Fibroblast of lung (primary cell): ENCODE measurements at regions not wholly inside any gene's neighbourhood (a gene's known extent, or its start where the extent isn't known, plus 50 kb on each side); places are given as distances from the start of the nearest gene placed in this dataset.

ENCODE experiments used
- DNase-seq, 2 donors: peaks; one replicate each; pipeline versions ENCODE4 v3.0.0 to v3.0.0-alpha.2; 2010; ENCODE audit warnings: low read depth in 2 of 2
- H2AFZ ChIP-seq: 2 replicates; pipeline ENCODE4 v1.5.1; 2012; ENCODE audit warnings: low read length, control low read depth, inconsistent platforms
- H3K27ac ChIP-seq: 2 replicates; pipeline ENCODE4 v1.5.1; 2011; ENCODE audit warnings: low read length, control low read depth; ENCODE audit not compliant: insufficient read depth
- H3K27me3 ChIP-seq: 2 replicates; pipeline ENCODE4 v1.5.1; 2011; ENCODE audit warnings: mild to moderate bottlenecking, low read length; ENCODE audit not compliant: control insufficient read depth, insufficient read depth
- H3K36me3 ChIP-seq: 2 replicates; pipeline ENCODE4 v1.5.1; 2011; ENCODE audit warnings: low read length; ENCODE audit not compliant: control insufficient read depth, insufficient read depth
- H3K4me1 ChIP-seq: 2 replicates; pipeline ENCODE4 v1.5.1; 2011; ENCODE audit warnings: low read length; ENCODE audit not compliant: control insufficient read depth, insufficient read depth; ENCODE audit errors: extremely low read depth
- H3K4me2 ChIP-seq: 2 replicates; pipeline ENCODE4 v1.5.1; 2011; ENCODE audit warnings: low read length, control low read depth; ENCODE audit not compliant: insufficient read depth; ENCODE audit errors: extremely low read depth
- H3K4me3 ChIP-seq, 4 experiments: fragments of 200-600 bp in 1 of 4; sonication (generic) in 1 of 4; replicated peaks in 1 of 4; 2 replicates each; pipeline ENCODE4 v1.5.1; 2011 to 2016; ENCODE audit warnings: low read length in 4 of 4, low read depth in 3 of 4, mild to moderate bottlenecking in 3 of 4, control low read depth in 2 of 4, inconsistent platforms in 1 of 4, mixed read lengths in 1 of 4; ENCODE audit not compliant: insufficient read depth in 1 of 4; ENCODE audit errors: control extremely low read depth in 1 of 4
- H3K79me2 ChIP-seq: 2 replicates; pipeline ENCODE4 v1.5.1; 2012; ENCODE audit warnings: mild to moderate bottlenecking, low read length, inconsistent platforms; ENCODE audit not compliant: control insufficient read depth, insufficient read depth
- H3K9ac ChIP-seq: 2 replicates; pipeline ENCODE4 v1.5.1; 2011; ENCODE audit warnings: mild to moderate bottlenecking, low read length, control low read depth; ENCODE audit not compliant: insufficient read depth
- H3K9me3 ChIP-seq: 2 replicates; pipeline ENCODE4 v1.5.1; 2012; ENCODE audit warnings: low read depth, low read length; ENCODE audit not compliant: control insufficient read depth, insufficient read depth
- H4K20me1 ChIP-seq: 2 replicates; pipeline ENCODE4 v1.5.1; 2011; ENCODE audit warnings: low read length; ENCODE audit not compliant: control insufficient read depth, insufficient read depth; ENCODE audit errors: extremely low read depth
- EZH2 ChIP-seq: IDR thresholded peaks from 2 replicates; pipeline ENCODE4 v1.5.1; 2012; ENCODE audit warnings: low read length, control low read depth, mild to moderate bottlenecking; ENCODE audit errors: missing control alignments
- TF ChIP-seq, protein P1 (sequence below), 2 donors: IDR thresholded peaks in 1 of 2; conservative IDR thresholded peaks in 1 of 2; 1 replicate in 1 of 2; 2 replicates in 1 of 2; pipeline ENCODE4 v1.5.1; 2011 to 2012; ENCODE audit warnings: low read length in 2 of 2, control low read depth in 1 of 2, inconsistent platforms in 1 of 2, low read depth in 1 of 2, mild to moderate bottlenecking in 1 of 2

DNA sequence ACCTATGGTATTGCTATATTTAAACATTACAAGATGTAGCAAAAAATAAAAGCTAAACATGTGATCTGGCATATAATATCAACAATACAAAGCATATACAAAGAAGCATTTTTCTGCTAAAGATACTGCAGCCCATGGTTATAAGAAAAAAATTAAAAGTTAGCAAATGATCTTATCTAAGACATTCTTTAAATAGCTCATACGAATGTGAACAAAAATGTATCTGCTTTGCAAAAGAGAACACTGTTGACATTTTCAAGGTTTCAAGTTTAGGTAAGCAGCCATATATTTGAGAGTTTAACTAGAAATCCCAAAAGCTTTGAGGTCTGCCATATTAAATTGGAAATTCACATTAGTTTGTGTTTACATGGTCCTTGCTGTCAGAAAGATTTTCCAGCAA, 301.0 kb upstream of the SLC39A10 start:
- no peak overlapping the region for H2AFZ ChIP-seq
- no peaks in the 10 kb centered on the region for H3K79me2 ChIP-seq
- no peaks in the 10 kb centered on the region for H4K20me1 ChIP-seq
- no peak overlapping the region for H3K9ac ChIP-seq
- no peaks in the 10 kb centered on the region for H3K27me3 ChIP-seq
- H3K36me3 ChIP-seq = no peaks in the 10 kb centered on the region
- peak in 1 of 2 donors; percentile 17 for DNase-seq
- no peak overlapping the region for H3K27ac ChIP-seq
- TF ChIP-seq, protein P1, sequence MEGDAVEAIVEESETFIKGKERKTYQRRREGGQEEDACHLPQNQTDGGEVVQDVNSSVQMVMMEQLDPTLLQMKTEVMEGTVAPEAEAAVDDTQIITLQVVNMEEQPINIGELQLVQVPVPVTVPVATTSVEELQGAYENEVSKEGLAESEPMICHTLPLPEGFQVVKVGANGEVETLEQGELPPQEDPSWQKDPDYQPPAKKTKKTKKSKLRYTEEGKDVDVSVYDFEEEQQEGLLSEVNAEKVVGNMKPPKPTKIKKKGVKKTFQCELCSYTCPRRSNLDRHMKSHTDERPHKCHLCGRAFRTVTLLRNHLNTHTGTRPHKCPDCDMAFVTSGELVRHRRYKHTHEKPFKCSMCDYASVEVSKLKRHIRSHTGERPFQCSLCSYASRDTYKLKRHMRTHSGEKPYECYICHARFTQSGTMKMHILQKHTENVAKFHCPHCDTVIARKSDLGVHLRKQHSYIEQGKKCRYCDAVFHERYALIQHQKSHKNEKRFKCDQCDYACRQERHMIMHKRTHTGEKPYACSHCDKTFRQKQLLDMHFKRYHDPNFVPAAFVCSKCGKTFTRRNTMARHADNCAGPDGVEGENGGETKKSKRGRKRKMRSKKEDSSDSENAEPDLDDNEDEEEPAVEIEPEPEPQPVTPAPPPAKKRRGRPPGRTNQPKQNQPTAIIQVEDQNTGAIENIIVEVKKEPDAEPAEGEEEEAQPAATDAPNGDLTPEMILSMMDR (conservative IDR thresholded peaks at IDR 0.05 in 1 of 2, IDR thresholded peaks at IDR 0.05 in 1 of 2; ENCODE audit: low read depth in 1 of 2, low read length in 2 of 2) = no peak
- no peak for TF ChIP-seq EZH2
- no peak overlapping the region for H3K4me2 ChIP-seq
- H3K4me3 ChIP-seq = no peak overlapping the region
- no peaks in the 10 kb centered on the region for H3K9me3 ChIP-seq
- H3K4me1 ChIP-seq = no peaks in the 10 kb centered on the region

DNA sequence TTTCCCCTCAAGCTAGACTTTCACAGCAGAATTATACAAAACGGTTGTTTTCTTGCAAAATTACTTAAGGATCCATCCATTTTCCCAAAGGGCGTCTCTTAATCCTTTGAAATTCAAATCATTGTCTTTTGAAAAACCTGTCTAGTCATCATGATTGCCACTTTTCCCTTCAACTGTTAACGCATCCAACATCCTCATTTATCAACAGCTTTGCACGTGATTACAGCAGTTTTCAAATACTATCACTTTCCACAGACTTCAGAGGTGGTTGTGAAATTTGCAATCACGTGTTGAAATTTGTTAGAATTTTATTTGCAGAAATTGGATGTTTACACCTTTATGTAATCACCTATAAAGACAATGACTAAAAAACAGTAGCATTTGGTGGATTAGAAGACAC, 304.4 kb upstream of the SLC39A10 start:
- TF ChIP-seq, protein P1 (conservative IDR thresholded peaks at IDR 0.05 in 1 of 2, IDR thresholded peaks at IDR 0.05 in 1 of 2; ENCODE audit: low read depth in 1 of 2, low read length in 2 of 2) = no peak
- no peak for TF ChIP-seq EZH2
- Histone ChIP-seq H4K20me1 (no peaks in the 10 kb centered on the region), H3K9me3 (no peaks in the 10 kb centered on the region), H2AFZ (no peak overlapping the region), H3K4me1 (no peaks in the 10 kb centered on the region), H3K4me3 (no peak overlapping the region), H3K79me2 (no peaks in the 10 kb centered on the region), H3K36me3 (no peaks in the 10 kb centered on the region), H3K4me2 (no peak overlapping the region), H3K27ac (no peak overlapping the region), H3K27me3 (no peaks in the 10 kb centered on the region), H3K9ac (no peak overlapping the region)
- DNase-seq = peak in 1 of 2 donors; percentile 7

DNA sequence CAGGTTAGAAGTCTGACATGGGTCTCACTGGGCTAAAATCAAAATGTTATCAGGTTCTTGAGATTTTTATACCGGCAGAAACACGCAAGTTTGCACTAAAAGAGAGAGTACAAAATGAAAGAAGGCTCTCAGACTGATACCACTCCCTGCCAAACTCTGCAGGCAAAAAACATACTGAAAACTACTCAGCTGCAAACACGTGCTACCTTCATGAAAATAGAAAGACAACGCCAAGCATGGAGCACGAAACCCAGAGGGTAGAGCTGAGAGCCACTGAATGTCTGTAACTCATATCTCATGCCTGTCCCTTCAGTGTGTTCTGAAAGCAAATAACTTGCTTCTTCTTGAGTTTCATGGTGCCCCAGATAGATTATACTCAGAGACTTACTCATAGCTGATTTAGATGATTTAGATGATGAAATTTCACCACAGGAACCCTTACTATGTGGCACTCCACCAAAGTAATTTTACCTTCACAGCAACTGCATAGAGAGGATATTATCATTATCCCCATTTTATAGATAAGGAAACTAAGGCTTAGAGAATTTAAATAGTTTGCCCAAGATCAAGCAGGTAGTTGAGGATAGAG, 313.0 kb upstream of the SLC39A10 start:
- no peak overlapping the region for H3K4me2 ChIP-seq
- no peak overlapping the region for H3K4me3 ChIP-seq
- no peaks in the 10 kb centered on the region for H4K20me1 ChIP-seq
- H3K27me3 ChIP-seq = no peaks in the 10 kb centered on the region
- H3K4me1 ChIP-seq = no peaks in the 10 kb centered on the region
- DNase-seq = peak; percentile 28 to 79
- no peaks in the 10 kb centered on the region for H3K79me2 ChIP-seq
- no peaks in the 10 kb centered on the region for H3K36me3 ChIP-seq
- H3K9me3 ChIP-seq = no peaks in the 10 kb centered on the region
- no peak overlapping the region for H2AFZ ChIP-seq
- no peak overlapping the region for H3K9ac ChIP-seq
- TF ChIP-seq EZH2 = no peak
- TF ChIP-seq, protein P1 (conservative IDR thresholded peaks at IDR 0.05 in 1 of 2, IDR thresholded peaks at IDR 0.05 in 1 of 2; ENCODE audit: low read depth in 1 of 2, low read length in 2 of 2) = no peak
- H3K27ac ChIP-seq = no peak overlapping the region
